ENCODE measurements at regions not wholly inside any gene's neighbourhood (a gene's known extent, or its start where the extent isn't known, plus 50 kb on each side); places are given as distances from the start of the nearest gene placed in this dataset.

DNA sequence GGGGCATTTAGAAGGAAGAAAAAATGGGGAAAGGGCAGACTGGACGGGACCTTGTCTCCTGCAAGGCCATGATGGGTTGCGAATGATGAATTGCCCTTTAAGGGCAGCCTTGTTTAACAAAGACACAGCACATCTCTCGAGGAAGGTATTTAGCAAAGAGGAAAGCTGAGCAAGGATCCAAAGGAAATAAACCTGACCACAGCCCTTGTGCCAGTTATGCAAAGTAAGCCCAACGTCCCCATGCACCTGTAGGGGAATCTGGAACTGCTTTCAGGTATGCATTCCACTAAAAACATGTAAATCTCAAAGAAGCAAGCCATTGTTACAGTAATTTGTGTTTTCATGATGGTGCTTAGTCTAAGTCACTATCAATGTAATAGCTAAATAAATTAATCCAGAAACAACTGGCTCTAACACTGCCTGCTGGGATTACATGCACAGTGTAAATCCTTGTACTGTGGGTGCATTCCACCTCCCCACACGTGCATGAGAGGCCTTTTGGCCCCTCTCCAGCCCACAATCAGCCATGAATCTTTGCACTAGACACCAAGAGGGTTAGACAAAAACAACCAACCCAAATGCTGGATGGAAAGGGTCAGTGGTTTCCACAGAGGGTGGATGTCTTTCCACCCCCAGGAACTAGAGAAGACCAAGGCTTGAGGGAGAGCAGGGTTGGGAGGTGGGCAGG lies 228.8 kb upstream of the KAZN start:
- BruUV-seq (replicated peaks), result no TSS peak
- CTCF ChIA-PET, result interaction anchor here (0.7 kb wide), 1 partner anchor 183 kb away, joined by 3 read pairs; no protein-coding TSS in a partner anchor
- Mint-ChIP-seq H3K4me3 (ENCODE audit: unreplicated experiment) (no peak overlapping the region), H3K27me3 (ENCODE audit: insufficient read depth, unreplicated experiment) (no peaks in the 10 kb centered on the region), H3K4me1 (ENCODE audit: insufficient read depth, unreplicated experiment) (peaks cover 16% of the 10 kb centered on the region), H3K27ac (ENCODE audit: low read depth, unreplicated experiment) (no peak overlapping the region), H3K9me3 (ENCODE audit: unreplicated experiment) (no peaks in the 10 kb centered on the region), H3K36me3 (ENCODE audit: insufficient read depth, unreplicated experiment) (no peaks in the 10 kb centered on the region)
- TF ChIP-seq, protein P1, sequence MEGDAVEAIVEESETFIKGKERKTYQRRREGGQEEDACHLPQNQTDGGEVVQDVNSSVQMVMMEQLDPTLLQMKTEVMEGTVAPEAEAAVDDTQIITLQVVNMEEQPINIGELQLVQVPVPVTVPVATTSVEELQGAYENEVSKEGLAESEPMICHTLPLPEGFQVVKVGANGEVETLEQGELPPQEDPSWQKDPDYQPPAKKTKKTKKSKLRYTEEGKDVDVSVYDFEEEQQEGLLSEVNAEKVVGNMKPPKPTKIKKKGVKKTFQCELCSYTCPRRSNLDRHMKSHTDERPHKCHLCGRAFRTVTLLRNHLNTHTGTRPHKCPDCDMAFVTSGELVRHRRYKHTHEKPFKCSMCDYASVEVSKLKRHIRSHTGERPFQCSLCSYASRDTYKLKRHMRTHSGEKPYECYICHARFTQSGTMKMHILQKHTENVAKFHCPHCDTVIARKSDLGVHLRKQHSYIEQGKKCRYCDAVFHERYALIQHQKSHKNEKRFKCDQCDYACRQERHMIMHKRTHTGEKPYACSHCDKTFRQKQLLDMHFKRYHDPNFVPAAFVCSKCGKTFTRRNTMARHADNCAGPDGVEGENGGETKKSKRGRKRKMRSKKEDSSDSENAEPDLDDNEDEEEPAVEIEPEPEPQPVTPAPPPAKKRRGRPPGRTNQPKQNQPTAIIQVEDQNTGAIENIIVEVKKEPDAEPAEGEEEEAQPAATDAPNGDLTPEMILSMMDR (IDR thresholded peaks at IDR 0.05; ENCODE audit: unreplicated experiment), result no peak
- no peak for DNase-seq (ENCODE audit: unreplicated experiment)
- intact Hi-C loops (cut with micrococcal nuclease), result no loop called here
- POLR2A ChIA-PET, result interaction anchor here (0.6 kb wide), 1 partner anchor 578 kb away, joined by 3 read pairs; no protein-coding TSS in a partner anchor

DNA sequence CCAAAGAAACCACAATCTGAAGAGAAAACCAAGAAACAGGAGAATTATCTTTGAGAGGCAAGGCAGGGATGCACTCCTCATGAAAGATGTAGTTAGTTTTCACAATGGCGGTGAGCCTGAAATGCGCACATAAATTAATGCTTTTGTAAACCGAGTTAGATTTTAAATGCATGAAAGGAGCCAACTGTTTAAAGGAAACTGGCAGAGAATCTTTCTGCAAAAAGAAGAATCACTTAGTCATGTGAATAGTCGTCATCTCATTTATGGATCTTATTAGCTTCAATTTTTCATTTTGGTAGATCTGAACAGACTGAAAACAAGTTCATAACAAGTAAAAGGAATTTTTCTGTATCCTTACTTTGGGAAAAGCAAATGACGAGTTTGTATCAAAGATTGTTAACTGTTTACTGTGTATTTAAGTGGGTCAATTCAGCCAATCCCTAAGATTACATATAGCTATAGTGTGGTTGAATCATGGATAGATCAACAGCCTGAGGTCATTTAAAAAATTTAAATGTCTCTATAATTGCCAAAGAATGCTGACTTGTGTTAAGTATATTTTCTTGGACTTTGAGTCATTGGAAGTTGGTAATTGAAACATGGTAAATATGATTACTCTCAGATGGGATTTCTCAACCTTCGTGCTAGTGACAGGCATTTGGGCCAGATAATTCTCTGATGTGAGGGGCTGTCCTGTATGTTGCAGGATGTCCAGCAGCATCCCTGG lies 226.6 kb upstream of the KAZN start:
- no peaks in the 10 kb centered on the region for H3K27me3 Mint-ChIP-seq (ENCODE audit: insufficient read depth, unreplicated experiment)
- CTCF ChIA-PET, result interaction anchor here (0.6 kb wide), 1 partner anchor 406 kb away, joined by 3 read pairs; no protein-coding TSS in a partner anchor
- POLR2A ChIA-PET, result no interaction called here
- TF ChIP-seq, protein P1 (IDR thresholded peaks at IDR 0.05; ENCODE audit: unreplicated experiment), result no peak
- no peak overlapping the region for H3K4me3 Mint-ChIP-seq (ENCODE audit: unreplicated experiment)
- intact Hi-C loops (cut with micrococcal nuclease), result no loop called here
- H3K9me3 Mint-ChIP-seq (ENCODE audit: unreplicated experiment), result no peaks in the 10 kb centered on the region
- no peaks in the 10 kb centered on the region for H3K36me3 Mint-ChIP-seq (ENCODE audit: insufficient read depth, unreplicated experiment)
- no peak overlapping the region for H3K27ac Mint-ChIP-seq (ENCODE audit: low read depth, unreplicated experiment)
- H3K4me1 Mint-ChIP-seq (ENCODE audit: insufficient read depth, unreplicated experiment), result peaks cover 16% of the 10 kb centered on the region
- no TSS peak for BruUV-seq (replicated peaks)
- DNase-seq (ENCODE audit: unreplicated experiment), result no peak

DNA sequence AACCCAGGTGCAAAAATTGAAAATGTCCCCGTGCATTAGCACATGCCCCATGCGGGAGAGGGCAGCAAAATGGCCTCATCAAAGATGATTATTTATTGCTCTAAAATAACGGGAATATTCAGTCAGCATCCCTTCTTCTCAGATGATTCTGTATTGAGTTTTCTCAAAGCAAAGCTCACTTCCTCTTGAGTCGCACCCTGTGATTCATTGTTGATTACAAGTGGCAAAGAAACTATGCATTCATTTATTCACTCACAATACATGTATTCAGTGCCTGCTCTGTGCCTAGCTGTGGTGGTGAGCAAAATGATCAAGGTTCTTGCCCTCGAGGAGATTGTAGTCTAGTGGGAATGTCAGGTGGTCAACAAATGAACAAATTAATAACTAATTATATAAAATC lies 226.0 kb upstream of the KAZN start:
- H3K27ac Mint-ChIP-seq (ENCODE audit: low read depth, unreplicated experiment), result peak overlapping the region; percentile 19
- no peaks in the 10 kb centered on the region for H3K27me3 Mint-ChIP-seq (ENCODE audit: insufficient read depth, unreplicated experiment)
- CTCF ChIA-PET, result interaction anchor here (0.6 kb wide), 1 partner anchor 686 kb away, joined by 5 read pairs; no protein-coding TSS in a partner anchor
- no peaks in the 10 kb centered on the region for H3K9me3 Mint-ChIP-seq (ENCODE audit: unreplicated experiment)
- no TSS peak for BruUV-seq (replicated peaks)
- peaks cover 22% of the 10 kb centered on the region for H3K4me1 Mint-ChIP-seq (ENCODE audit: insufficient read depth, unreplicated experiment)
- DNase-seq (ENCODE audit: unreplicated experiment), result no peak
- H3K36me3 Mint-ChIP-seq (ENCODE audit: insufficient read depth, unreplicated experiment), result no peaks in the 10 kb centered on the region
- no peak overlapping the region for H3K4me3 Mint-ChIP-seq (ENCODE audit: unreplicated experiment)
- TF ChIP-seq, protein P1 (IDR thresholded peaks at IDR 0.05; ENCODE audit: unreplicated experiment), result no peak
- intact Hi-C loops (cut with micrococcal nuclease), result no loop called here
- POLR2A ChIA-PET, result interaction anchor here (1.0 to 1.1 kb wide), 2 partner anchors 19 to 148 kb away, joined by 3 to 5 read pairs; no protein-coding TSS in a partner anchor

DNA sequence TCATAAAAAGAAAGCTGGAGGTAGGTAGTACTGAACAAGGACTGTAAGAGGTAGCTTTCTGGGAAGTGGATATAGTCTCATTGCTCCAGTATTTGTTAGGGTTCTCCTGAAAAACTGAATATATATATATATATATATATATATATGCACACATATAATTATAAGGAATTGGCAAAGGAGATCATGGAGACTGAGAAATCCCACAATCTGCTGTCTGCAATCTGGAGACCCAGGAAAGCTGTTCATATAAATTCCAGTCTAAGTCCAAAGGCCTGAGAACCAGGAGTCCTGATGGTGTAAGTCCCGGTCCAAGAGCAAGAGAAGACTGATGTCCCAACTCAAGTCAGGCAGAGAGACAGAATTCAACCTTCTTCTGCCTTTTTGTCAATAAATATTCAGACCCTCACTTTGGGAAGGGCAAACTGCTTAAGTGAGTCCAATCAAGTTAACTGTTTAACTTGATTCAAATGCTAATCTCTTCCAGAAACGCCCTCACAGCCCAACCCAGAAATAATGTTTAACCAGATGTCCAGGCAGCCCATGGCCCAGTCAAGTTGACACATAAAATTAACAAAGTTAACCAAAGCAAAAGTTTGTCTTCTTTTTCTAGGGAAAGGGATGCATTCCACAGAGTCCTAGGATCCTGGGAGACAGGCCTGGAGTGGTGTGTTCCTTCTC lies 225.3 kb upstream of the KAZN start:
- ChIA-PET CTCF (interaction anchor here (0.6 kb wide), 1 partner anchor 685 kb away, joined by 5 read pairs; no protein-coding TSS in a partner anchor), POLR2A (interaction anchor here (1.0 to 1.1 kb wide), 2 partner anchors 19 to 147 kb away, joined by 3 to 5 read pairs; no protein-coding TSS in a partner anchor)
- intact Hi-C loops (cut with micrococcal nuclease), result no loop called here
- H3K4me1 Mint-ChIP-seq (ENCODE audit: insufficient read depth, unreplicated experiment), result peaks cover 25% of the 10 kb centered on the region
- H3K27me3 Mint-ChIP-seq (ENCODE audit: insufficient read depth, unreplicated experiment), result no peaks in the 10 kb centered on the region
- no peaks in the 10 kb centered on the region for H3K36me3 Mint-ChIP-seq (ENCODE audit: insufficient read depth, unreplicated experiment)
- H3K9me3 Mint-ChIP-seq (ENCODE audit: unreplicated experiment), result no peaks in the 10 kb centered on the region
- TF ChIP-seq, protein P1 (IDR thresholded peaks at IDR 0.05; ENCODE audit: unreplicated experiment), result no peak
- no peak overlapping the region for H3K27ac Mint-ChIP-seq (ENCODE audit: low read depth, unreplicated experiment)
- DNase-seq (ENCODE audit: unreplicated experiment), result no peak
- BruUV-seq (replicated peaks), result no TSS peak
- no peak overlapping the region for H3K4me3 Mint-ChIP-seq (ENCODE audit: unreplicated experiment)

All from MCF 10A (cell line).